NCI-H526 treated with DMSO at 0.1 percent for 48 hours (cell line): ENCODE measurements at regions not wholly inside any gene's neighbourhood (a gene's known extent, or its start where the extent isn't known, plus 50 kb on each side); places are given as distances from the start of the nearest gene placed in this dataset.

ENCODE experiments used
- DNase-seq: peaks from one replicate; lab custom pipeline; 2025; lab: John Stamatoyannopoulos, UW

- no peak for DNase-seq
These were observed 123.4 kb downstream of the NXNL2 start for GRCh38 chr9:88658311-88658822.

- no peak for DNase-seq
These were observed 124.1 kb downstream of the NXNL2 start for GRCh38 chr9:88659126-88659525.

- DNase-seq, result peak; percentile 24
These were observed 125.6 kb downstream of the NXNL2 start for GRCh38 chr9:88660611-88661010.

- no peak for DNase-seq
These were observed 126.8 kb downstream of the NXNL2 start for GRCh38 chr9:88661759-88662158.

GRCh38 chr9:88663771-88664419 is 128.9 kb downstream of the NXNL2 start:
- no peak for DNase-seq

- DNase-seq, result no peak
These were observed 129.8 kb downstream of the NXNL2 start for GRCh38 chr9:88664773-88665172.

GRCh38 chr9:88672874-88673689 is 138.1 kb downstream of the NXNL2 start:
- DNase-seq, result no peak

GRCh38 chr9:88673886-88674285 is 138.9 kb downstream of the NXNL2 start:
- no peak for DNase-seq

GRCh38 chr9:88676644-88677043 is 141.7 kb downstream of the NXNL2 start:
- DNase-seq, result no peak

- no peak for DNase-seq
These were observed 143.0 kb downstream of the NXNL2 start for GRCh38 chr9:88678008-88678407.

- peak; percentile 1 for DNase-seq
These were observed 143.5 kb downstream of the NXNL2 start for GRCh38 chr9:88678431-88678830.

GRCh38 chr9:88680041-88680440 is 145.1 kb downstream of the NXNL2 start:
- DNase-seq, result no peak

GRCh38 chr9:88680505-88681160 is 145.7 kb downstream of the NXNL2 start:
- DNase-seq, result no peak

GRCh38 chr9:88681434-88681833 is 146.5 kb downstream of the NXNL2 start:
- no peak for DNase-seq

- DNase-seq, result no peak
These were observed 147.5 kb downstream of the NXNL2 start for GRCh38 chr9:88682431-88682831.

GRCh38 chr9:88684046-88684445 is 149.1 kb downstream of the NXNL2 start:
- DNase-seq, result no peak

- DNase-seq, result no peak
These were observed 149.9 kb downstream of the NXNL2 start for GRCh38 chr9:88684845-88685244.

GRCh38 chr9:88685966-88686365 is 151.0 kb downstream of the NXNL2 start:
- no peak for DNase-seq

GRCh38 chr9:88689509-88690298 is 154.7 kb downstream of the NXNL2 start:
- no peak for DNase-seq

- DNase-seq, result no peak
These were observed 155.7 kb downstream of the NXNL2 start for GRCh38 chr9:88690628-88691027.

- no peak for DNase-seq
These were observed 156.1 kb downstream of the NXNL2 start for GRCh38 chr9:88691091-88691490.

GRCh38 chr9:88691811-88692210 is 156.8 kb downstream of the NXNL2 start:
- DNase-seq, result no peak
